ENCODE measurements at regions not wholly inside any gene's neighbourhood (a gene's known extent, or its start where the extent isn't known, plus 50 kb on each side); places are given as distances from the start of the nearest gene placed in this dataset.
"Not testable (repeated sequence)": the region's sequence is repeated elsewhere in the genome, so short reads cannot be mapped to it uniquely, and the experiment has no call there.

- not testable (repeated sequence) for TF ChIP-seq CTCF (CRISPR knock-in tag; IDR thresholded peaks at IDR 0.05); ELK4 (CRISPR knock-in tag; IDR thresholded peaks at IDR 0.05; ENCODE audit: borderline replicate concordance); REST (IDR thresholded peaks at IDR 0.05; ENCODE audit: borderline replicate concordance in 1 of 2, low read depth in 1 of 2, low read length in 2 of 2); PATZ1 (CRISPR knock-in tag; IDR thresholded peaks at IDR 0.05); ZFP36L1 (CRISPR knock-in tag; IDR thresholded peaks at IDR 0.05); KMT2A (CRISPR knock-in tag; IDR thresholded peaks at IDR 0.05); POLR2A (IDR thresholded peaks at IDR 0.05; ENCODE audit: insufficient read depth in 1 of 2, low read depth in 2 of 2, low read length in 2 of 2); ZBTB7A (CRISPR knock-in tag; IDR thresholded peaks at IDR 0.05); ZNF543 (CRISPR knock-in tag; IDR thresholded peaks at IDR 0.05); NR1H2 (CRISPR knock-in tag; IDR thresholded peaks at IDR 0.05; ENCODE audit: borderline replicate concordance, low read depth); ZZZ3 (CRISPR knock-in tag; IDR thresholded peaks at IDR 0.05; ENCODE audit: borderline replicate concordance); E2F5 (CRISPR knock-in tag; conservative IDR thresholded peaks at IDR 0.05); RXRA (CRISPR knock-in tag; IDR thresholded peaks at IDR 0.05); ZNF672 (CRISPR knock-in tag; IDR thresholded peaks at IDR 0.05)
These were observed 195.2 kb downstream of the TMEM121 start for GRCh38 chr14:105721602-105721970.

Measured in HepG2 (cell line).